GM12872 (cell line): ENCODE measurements at regions not wholly inside any gene's neighbourhood (a gene's known extent, or its start where the extent isn't known, plus 50 kb on each side); places are given as distances from the start of the nearest gene placed in this dataset.

Experiments
- TF ChIP-seq, protein P1 (sequence below): IDR thresholded peaks from 3 replicates; pipeline ENCODE4 v1.5.1; 2011; ENCODE audit warnings: low read depth, mild to moderate bottlenecking, low read length, moderate library complexity; ENCODE audit not compliant: insufficient read depth

DNA sequence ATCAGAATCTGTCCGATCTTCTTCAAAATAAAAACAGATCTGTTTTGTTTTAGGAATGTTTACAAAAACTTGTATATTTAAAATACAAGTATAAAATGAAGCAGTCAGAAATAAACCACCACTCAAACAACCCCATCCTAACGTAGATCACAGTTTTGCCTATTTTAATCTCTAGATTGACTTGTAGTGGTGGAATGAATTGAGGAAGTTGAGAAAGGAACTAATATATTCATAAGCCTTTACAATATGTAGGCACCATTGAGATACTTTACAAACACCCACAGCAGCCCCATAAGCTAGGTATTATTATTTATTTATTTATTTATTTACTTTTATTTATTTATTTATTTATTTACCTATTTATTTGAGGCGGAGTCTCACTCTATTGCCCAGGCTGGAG is 52.3 kb upstream of the KLF3 start:
- TF ChIP-seq, protein P1, sequence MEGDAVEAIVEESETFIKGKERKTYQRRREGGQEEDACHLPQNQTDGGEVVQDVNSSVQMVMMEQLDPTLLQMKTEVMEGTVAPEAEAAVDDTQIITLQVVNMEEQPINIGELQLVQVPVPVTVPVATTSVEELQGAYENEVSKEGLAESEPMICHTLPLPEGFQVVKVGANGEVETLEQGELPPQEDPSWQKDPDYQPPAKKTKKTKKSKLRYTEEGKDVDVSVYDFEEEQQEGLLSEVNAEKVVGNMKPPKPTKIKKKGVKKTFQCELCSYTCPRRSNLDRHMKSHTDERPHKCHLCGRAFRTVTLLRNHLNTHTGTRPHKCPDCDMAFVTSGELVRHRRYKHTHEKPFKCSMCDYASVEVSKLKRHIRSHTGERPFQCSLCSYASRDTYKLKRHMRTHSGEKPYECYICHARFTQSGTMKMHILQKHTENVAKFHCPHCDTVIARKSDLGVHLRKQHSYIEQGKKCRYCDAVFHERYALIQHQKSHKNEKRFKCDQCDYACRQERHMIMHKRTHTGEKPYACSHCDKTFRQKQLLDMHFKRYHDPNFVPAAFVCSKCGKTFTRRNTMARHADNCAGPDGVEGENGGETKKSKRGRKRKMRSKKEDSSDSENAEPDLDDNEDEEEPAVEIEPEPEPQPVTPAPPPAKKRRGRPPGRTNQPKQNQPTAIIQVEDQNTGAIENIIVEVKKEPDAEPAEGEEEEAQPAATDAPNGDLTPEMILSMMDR, result no peak

DNA sequence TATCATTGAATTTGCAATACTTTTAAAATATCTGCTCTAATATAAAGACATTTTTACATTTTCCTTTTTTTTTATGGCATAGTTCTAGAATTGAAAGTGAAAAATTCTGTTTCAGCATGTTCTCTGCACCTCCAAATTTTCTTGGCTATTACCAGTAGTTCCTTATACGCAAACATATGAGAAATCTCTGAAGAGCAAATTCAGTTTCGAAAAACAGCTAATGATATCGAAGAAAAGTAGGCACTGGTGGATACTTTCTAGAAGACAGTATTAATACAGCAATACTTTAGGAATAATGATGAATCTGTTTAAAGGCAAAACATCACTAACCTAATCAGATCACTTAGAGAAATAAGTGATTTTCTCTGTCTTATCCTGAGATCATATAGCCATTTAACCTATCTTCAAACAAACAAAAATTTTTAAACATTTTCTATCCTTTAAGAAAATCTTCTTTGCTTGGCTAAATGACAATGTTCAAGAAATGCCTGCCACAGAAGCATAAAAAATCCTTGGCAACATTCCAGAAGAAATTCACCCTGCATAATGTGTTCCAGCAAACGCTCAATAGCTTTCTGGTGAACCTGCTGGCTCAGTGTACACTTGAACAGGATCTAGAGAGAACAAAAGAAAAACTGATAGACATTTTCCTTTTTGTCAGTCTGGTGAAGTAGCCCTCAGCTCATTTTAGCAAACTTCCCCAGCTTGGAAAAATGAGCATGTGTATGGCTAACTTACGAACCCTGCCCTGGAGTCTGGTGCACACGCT is 51.2 kb upstream of the KLF3 start:
- TF ChIP-seq, protein P1, result no peak
